ENCODE measurements at regions not wholly inside any gene's neighbourhood (a gene's known extent, or its start where the extent isn't known, plus 50 kb on each side); places are given as distances from the start of the nearest gene placed in this dataset.

DNA sequence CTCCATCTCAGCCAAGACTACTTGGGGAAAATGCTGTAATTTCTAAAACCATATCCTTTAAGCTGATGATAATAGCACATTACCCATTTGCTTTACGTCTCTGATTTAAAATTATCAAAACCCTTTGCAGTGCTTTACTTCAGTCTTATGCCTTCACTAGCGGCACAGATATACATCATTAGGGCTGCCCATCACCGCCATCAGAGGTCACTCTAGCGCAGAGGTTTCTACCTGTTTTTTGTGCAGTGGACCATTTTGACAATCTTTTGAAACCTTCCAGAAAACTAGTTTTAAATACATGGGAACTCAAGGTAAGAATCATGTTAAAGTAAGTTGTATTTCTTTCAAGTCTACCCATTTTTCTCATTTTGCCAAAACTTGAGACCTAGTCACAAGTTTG, 592.5 kb downstream of the PPARGC1A start:
- TF ChIP-seq EZH2phosphoT487 (IDR thresholded peaks at IDR 0.05; ENCODE audit: borderline replicate concordance, low read length) (no peak), CTCF (IDR thresholded peaks at IDR 0.05; ENCODE audit: low read depth, low read length, poor library complexity, severe bottlenecking) (no peak)
